H1 (cell line): ENCODE measurements at regions not wholly inside any gene's neighbourhood (a gene's known extent, or its start where the extent isn't known, plus 50 kb on each side); places are given as distances from the start of the nearest gene placed in this dataset.

Experiments used
- CTCF ChIA-PET: fragments of 300-600 bp; sonication (Branson Sonifier 250); formaldehyde crosslinking; loops from one replicate; lab custom pipeline; 2021; ENCODE audit not compliant: partially characterized antibody; lab: Charles Lee
- POLR2A ChIA-PET: fragments of 300-600 bp; sonication (Branson Sonifier 250); formaldehyde crosslinking; loops from one replicate; lab custom pipeline; 2021; ENCODE audit warnings: inconsistent platforms; ENCODE audit not compliant: partially characterized antibody; lab: Charles Lee
- DNase-seq, 2 experiments: peaks; one replicate each; pipeline versions ENCODE4 v3.0.0 to v3.0.0-alpha.2; 2010 to 2022; ENCODE audit warnings: low spot score in 2 of 2, low read depth in 1 of 2, mixed read lengths in 1 of 2
- FAIRE-seq: peaks from 2 replicates; lab custom pipeline; 2011; peaks lifted over from hg19 to GRCh38; lab: Jason Lieb, UNC
- H2AFZ ChIP-seq: 2 replicates; pipeline ENCODE4 v1.8.1; 2012; ENCODE audit warnings: low read length, inconsistent platforms
- H2AK5ac ChIP-seq: 2 replicates; pipeline ENCODE4 v1.6.1; 2013; ENCODE audit warnings: low read depth, low read length
- H2BK120ac ChIP-seq: replicated peaks from 2 replicates; pipeline ENCODE3; 2013; ENCODE audit warnings: low read depth, low read length, inconsistent platforms
- H2BK12ac ChIP-seq: 2 replicates; pipeline ENCODE4 v1.6.1; 2013; ENCODE audit warnings: low read depth, low read length
- H2BK15ac ChIP-seq: 2 replicates; pipeline ENCODE4 v1.6.1; 2013; ENCODE audit warnings: low read length
- H2BK20ac ChIP-seq: 2 replicates; pipeline ENCODE4 v1.6.1; 2013; ENCODE audit warnings: low read length
- H2BK5ac ChIP-seq: 2 replicates; pipeline ENCODE4 v1.6.1; 2013; ENCODE audit warnings: low read depth, low read length
- H3K14ac ChIP-seq: 2 replicates; pipeline ENCODE4 v1.6.1; 2013; ENCODE audit warnings: inconsistent platforms; ENCODE audit not compliant: insufficient read length
- H3K18ac ChIP-seq: 2 replicates; pipeline ENCODE4 v1.6.1; 2013; ENCODE audit warnings: low read length; ENCODE audit errors: extremely low read depth
- H3K23ac ChIP-seq: 2 replicates; pipeline ENCODE4 v1.6.1; 2013; ENCODE audit warnings: inconsistent platforms; ENCODE audit not compliant: insufficient read length
- H3K23me2 ChIP-seq: 2 replicates; pipeline ENCODE4 v1.6.1; 2013; ENCODE audit warnings: low read depth, low read length
- H3K27ac ChIP-seq: 2 replicates; pipeline ENCODE4 v1.6.1; 2011; ENCODE audit warnings: low read depth, low read length, inconsistent platforms
- H3K27me3 ChIP-seq, 4 experiments: replicated peaks in 1 of 4; 1 replicate in 1 of 4; 2 replicates in 3 of 4; pipeline versions ENCODE4 v1.6.1 to v1.8.1; 2011 to 2013; ENCODE audit warnings: low read length in 3 of 4, mild to moderate bottlenecking in 3 of 4, inconsistent platforms in 2 of 4, mixed read lengths in 2 of 4, moderate library complexity in 1 of 4; ENCODE audit not compliant: control insufficient read depth in 3 of 4, insufficient read depth in 3 of 4; ENCODE audit errors: extremely low read depth in 1 of 4
- H3K36me3 ChIP-seq, 4 experiments: 2 replicates each; pipeline versions ENCODE4 v1.6.1 to v1.8.1; 2011 to 2013; ENCODE audit warnings: mild to moderate bottlenecking in 4 of 4, low read length in 3 of 4, moderate library complexity in 2 of 4, control low read depth in 1 of 4, inconsistent platforms in 1 of 4; ENCODE audit not compliant: insufficient read depth in 4 of 4, control insufficient read depth in 2 of 4
- H3K4ac ChIP-seq: replicated peaks from 2 replicates; pipeline ENCODE3; 2013; ENCODE audit warnings: low read length, low read depth, mixed read lengths, inconsistent platforms; ENCODE audit not compliant: insufficient read length
- H3K4me1 ChIP-seq, 4 experiments: replicated peaks in 1 of 4; 1 replicate in 1 of 4; 2 replicates in 3 of 4; pipeline versions ENCODE4 v1.6.1 to v1.8.1; 2011 to 2013; ENCODE audit warnings: low read length in 3 of 4, inconsistent platforms in 2 of 4, mixed read lengths in 1 of 4; ENCODE audit not compliant: insufficient read depth in 4 of 4, control insufficient read depth in 3 of 4
- H3K4me2 ChIP-seq, 2 experiments: 2 replicates each; pipeline versions ENCODE4 v1.6.1 to v1.8.1; 2011 to 2013; ENCODE audit warnings: low read depth in 2 of 2, low read length in 2 of 2, control low read depth in 1 of 2, inconsistent platforms in 1 of 2, mild to moderate bottlenecking in 1 of 2; ENCODE audit not compliant: insufficient read depth in 1 of 2
- H3K4me3 ChIP-seq, 4 experiments: fragments of 200-600, 300-600 bp in 1 of 4; sonication (generic), shearing (Covaris generic), sonication (Bioruptor Twin) in 1 of 4; 2 replicates each; pipeline versions ENCODE4 v1.5.1 to v1.8.1; 2011 to 2016; ENCODE audit warnings: low read length in 4 of 4, low read depth in 3 of 4, control low read depth in 2 of 4, inconsistent platforms in 2 of 4, mild to moderate bottlenecking in 2 of 4, mixed read lengths in 1 of 4, moderate library complexity in 1 of 4; ENCODE audit not compliant: insufficient read depth in 2 of 4; ENCODE audit errors: extremely low read depth in 1 of 4
- H3K56ac ChIP-seq: replicated peaks from 2 replicates; pipeline ENCODE3; 2013; ENCODE audit warnings: low read depth, mild to moderate bottlenecking, mixed read lengths, low read length, inconsistent platforms; ENCODE audit not compliant: insufficient read length
- H3K79me1 ChIP-seq: 2 replicates; pipeline ENCODE4 v1.6.1; 2013; ENCODE audit warnings: low read depth, low read length, control low read depth
- H3K79me2 ChIP-seq, 2 experiments: 2 replicates each; pipeline versions ENCODE4 v1.6.1 to v1.8.1; 2012 to 2013; ENCODE audit warnings: low read length in 2 of 2, mild to moderate bottlenecking in 2 of 2, inconsistent platforms in 1 of 2; ENCODE audit not compliant: insufficient read depth in 2 of 2, control insufficient read depth in 1 of 2
- H3K9ac ChIP-seq, 4 experiments: replicated peaks in 1 of 4; 1 replicate in 1 of 4; 2 replicates in 3 of 4; pipeline versions ENCODE4 v1.6.1 to v1.8.1; 2011 to 2013; ENCODE audit warnings: low read depth in 3 of 4, low read length in 3 of 4, control low read depth in 2 of 4, mild to moderate bottlenecking in 2 of 4, moderate library complexity in 2 of 4, inconsistent platforms in 1 of 4; ENCODE audit errors: extremely low read depth in 1 of 4
- H3K9me3 ChIP-seq, 2 experiments: 2 replicates each; pipeline versions ENCODE4 v1.6.1 to v1.8.1; 2012 to 2013; ENCODE audit warnings: mild to moderate bottlenecking in 2 of 2, moderate library complexity in 2 of 2, control low read depth in 1 of 2, inconsistent platforms in 1 of 2, low read depth in 1 of 2, low read length in 1 of 2, mixed read lengths in 1 of 2; ENCODE audit not compliant: insufficient read depth in 2 of 2
- H4K20me1 ChIP-seq, 2 experiments: replicated peaks in 1 of 2; 2 replicates each; pipeline versions ENCODE3 to v1.8.1; 2011 to 2013; ENCODE audit warnings: inconsistent platforms in 2 of 2, low read length in 2 of 2, mild to moderate bottlenecking in 1 of 2; ENCODE audit not compliant: insufficient read depth in 2 of 2, control insufficient read depth in 1 of 2
- H4K5ac ChIP-seq: 2 replicates; pipeline ENCODE4 v1.6.1; 2013; ENCODE audit warnings: low read length, low read depth, mixed read lengths, inconsistent platforms; ENCODE audit not compliant: insufficient read length
- H4K8ac ChIP-seq: 2 replicates; pipeline ENCODE4 v1.8.0; 2013; ENCODE audit warnings: mild to moderate bottlenecking, moderate library complexity, low read length, inconsistent platforms; ENCODE audit not compliant: insufficient read depth; ENCODE audit errors: extremely low read depth
- H4K91ac ChIP-seq: replicated peaks from 2 replicates; pipeline ENCODE3; 2013; ENCODE audit warnings: low read length, mixed read lengths, inconsistent platforms; ENCODE audit not compliant: insufficient read length
- ASH2L ChIP-seq: fragments of 200-600, 300-600 bp; sonication (generic); IDR thresholded peaks from one replicate; pipeline ENCODE4 v1.7.1; 2017; ENCODE audit warnings: low read length
- CTCF ChIP-seq, 3 experiments: IDR thresholded peaks; 1 replicate in 2 of 3; 2 replicates in 1 of 3; pipeline versions ENCODE4 v1.5.1 to v1.6.1; 2011; ENCODE audit warnings: low read length in 3 of 3, mild to moderate bottlenecking in 3 of 3, inconsistent platforms in 2 of 3, low read depth in 1 of 3, moderate library complexity in 1 of 3; ENCODE audit not compliant: insufficient read depth in 1 of 3; ENCODE audit errors: control extremely low read depth in 1 of 3
- SIN3A ChIP-seq, 2 experiments: IDR thresholded peaks in 1 of 2; conservative IDR thresholded peaks in 1 of 2; 2 replicates each; pipeline ENCODE4 v1.6.1; 2011 to 2012; ENCODE audit warnings: low read length in 2 of 2, improper control_type of control experiment in 1 of 2, low read depth in 1 of 2, mild to moderate bottlenecking in 1 of 2
- TBP ChIP-seq: IDR thresholded peaks from 2 replicates; pipeline ENCODE4 v1.6.1; 2011; ENCODE audit warnings: low read depth, low read length, improper control_type of control experiment
- ZNF274 ChIP-seq: IDR thresholded peaks from 2 replicates; pipeline ENCODE4 v1.7.0; 2012; ENCODE audit warnings: low read length, borderline replicate concordance; ENCODE audit errors: extremely low read depth
- WGBS, 2 experiments: shearing (Covaris generic) in 1 of 2; methylation state at CpG; one replicate each; pipeline versions ENCODE4 v1.1.6 to v1.1.7; 2013 to 2015; ENCODE audit warnings: low lambda C conversion rate in 2 of 2, mixed read lengths in 2 of 2, inconsistent platforms in 1 of 2, low coverage in 1 of 2, missing lambda C conversion rate in 1 of 2; ENCODE audit not compliant: insufficient replicate concordance in 2 of 2, insufficient coverage in 1 of 2, insufficient read length in 1 of 2; ENCODE audit errors: extremely low coverage in 1 of 2, missing lambda C conversion rate in 1 of 2; 5-methylcytosine and 5-hydroxymethylcytosine counted together

- Histone ChIP-seq H2BK120ac (no peak overlapping the region), H4K5ac (no peak overlapping the region), H2AFZ (no peak overlapping the region), H3K27me3 (no peaks in the 10 kb centered on the region), H3K14ac (no peak overlapping the region), H2AK5ac (no peak overlapping the region), H3K79me2 (no peaks in the 10 kb centered on the region), H3K27ac (no peak overlapping the region), H3K36me3 (no peaks in the 10 kb centered on the region), H2BK12ac (no peak overlapping the region), H3K4ac (no peak overlapping the region), H3K56ac (no peak overlapping the region), H3K9me3 (no peaks in the 10 kb centered on the region), H3K18ac (no peak overlapping the region), H4K8ac (no peak overlapping the region), H3K9ac (no peak overlapping the region), H2BK15ac (no peak overlapping the region), H4K20me1 (no peaks in the 10 kb centered on the region), H3K4me1 (peaks cover 0 to under 1% (median 0%) of the 10 kb centered on the region in 4 experiments; a peak in 1 of 7 replicates), H3K4me3 (no peak overlapping the region), H3K79me1 (no peaks in the 10 kb centered on the region), H3K23me2 (no peaks in the 10 kb centered on the region), H3K4me2 (no peak overlapping the region), H2BK20ac (no peak overlapping the region), H4K91ac (no peak overlapping the region), H2BK5ac (no peak overlapping the region), H3K23ac (no peak overlapping the region)
- no peak for FAIRE-seq
- DNase-seq: no peak
- ChIA-PET POLR2A (interaction anchor here (0.9 kb wide), 1 partner anchor 105 kb away, joined by 3 read pairs; the partner anchor contains the start of gene MXD1), CTCF (no interaction called here)
- WGBS, 2 experiments: 97% methylated on average over 2 of the region's 2 CpGs; no CpG with 5 or more reads in 1 of the 2 experiments
- TF ChIP-seq ASH2L (no peak), SIN3A (conservative IDR thresholded peaks at IDR 0.05 in 1 of 2, IDR thresholded peaks at IDR 0.05 in 1 of 2; ENCODE audit: low read depth in 1 of 2, low read length in 2 of 2) (no peak), TBP (no peak), ZNF274 (no peak), CTCF (IDR thresholded peaks at IDR 0.05; ENCODE audit: control extremely low read depth in 1 of 3, insufficient read depth in 1 of 3, low read depth in 1 of 3, low read length in 3 of 3) (no peak)
Observed at GRCh38 chr2:70019096-70019495, 57.7 kb upstream of the ASPRV1 start.
